Right cardiac atrium (tissue), 5 donors: ENCODE measurements at regions not wholly inside any gene's neighbourhood (a gene's known extent, or its start where the extent isn't known, plus 50 kb on each side); places are given as distances from the start of the nearest gene placed in this dataset.

Source experiments
- ATAC-seq, 2 donors: fragments of 200-7000 bp; cut with Tn5 transposase; one replicate each; pipeline versions ENCODE4 v1.8.0 to v1.9.1; 2020; ENCODE audit warnings: moderate library complexity in 2 of 2, mild to moderate bottlenecking in 1 of 2
- DNase-seq, 3 donors: peaks; one replicate each; pipeline ENCODE4 v3.0.0-alpha.2; 2020
- H3K27ac ChIP-seq: one replicate; pipeline ENCODE4 v1.5.1; 2013; ENCODE audit warnings: mild to moderate bottlenecking, low read length, control low read depth, moderate library complexity
- H3K27me3 ChIP-seq: one replicate; pipeline ENCODE4 v1.6.1; 2013; ENCODE audit not compliant: control insufficient read depth, insufficient read depth
- H3K4me1 ChIP-seq: one replicate; pipeline ENCODE4 v1.6.1; 2013; ENCODE audit warnings: low read length; ENCODE audit not compliant: control insufficient read depth, insufficient read depth
- H3K4me3 ChIP-seq: one replicate; pipeline ENCODE4 v1.5.1; 2013; ENCODE audit warnings: low read length, control low read depth
- H3K9me3 ChIP-seq: one replicate; pipeline ENCODE4 v1.6.1; 2013; ENCODE audit warnings: low read length; ENCODE audit not compliant: control insufficient read depth
- WGBS: extraction: QIAGEN DNeasy Blood & Tissue Kit; methylation state at CpG from one replicate; pipeline ENCODE4 v1.1.7; 2013; 5-methylcytosine and 5-hydroxymethylcytosine counted together
- intact Hi-C, 4 donors: fragments of 100-400 bp; cut with DNase I; formaldehyde crosslinking; loops; one replicate each; pipeline versions ENCODE4 v1.11.0 to v1.14.0; 2022 to 2023
- donor health status: healthy with polysubstance abuse.
- donor health status: DM: no; HTN: yes; CAD: no.
- donor health status: DM: no; HTN: no; CAD: no.
- donor health status: DM: no; HTN: yes; CAD: no; lungs with severe emphysema.
- donor health status: DM: yes; HTN: yes; CAD: no.

GRCh38 chr22:27576413-27576812 is 225.1 kb downstream of the MN1 start:
- no peaks in the 10 kb centered on the region for H3K4me1 ChIP-seq
- H3K4me3 ChIP-seq, result no peak overlapping the region
- ATAC-seq (peak; percentile 27 to 46), DNase-seq (peak; percentile 33 to 75 (median 65))
- 58% methylated on average over 9 of the region's 9 CpGs for WGBS
- no peaks in the 10 kb centered on the region for H3K27me3 ChIP-seq
- intact Hi-C loops, result no loop called here
- H3K9me3 ChIP-seq, result peaks cover 2% of the 10 kb centered on the region
- no peak overlapping the region for H3K27ac ChIP-seq

GRCh38 chr22:27576815-27577573 is 224.6 kb downstream of the MN1 start:
- ATAC-seq (peak; percentile 10 to 49), DNase-seq (peak in 2 of 3 donors; percentile 37 to 58)
- no peak overlapping the region for H3K27ac ChIP-seq
- no peaks in the 10 kb centered on the region for H3K27me3 ChIP-seq
- intact Hi-C loops, result no loop called here
- WGBS, result 38% methylated on average over 20 of the region's 20 CpGs
- no peaks in the 10 kb centered on the region for H3K4me1 ChIP-seq
- H3K9me3 ChIP-seq, result peaks cover 1% of the 10 kb centered on the region
- no peak overlapping the region for H3K4me3 ChIP-seq

GRCh38 chr22:27577574-27577969 is 224.0 kb downstream of the MN1 start:
- Histone ChIP-seq H3K4me1 (no peaks in the 10 kb centered on the region), H3K27me3 (no peaks in the 10 kb centered on the region), H3K27ac (no peak overlapping the region), H3K4me3 (no peak overlapping the region), H3K9me3 (no peaks in the 10 kb centered on the region)
- ATAC-seq (no peak), DNase-seq (no peak)
- intact Hi-C loops, result no loop called here
- 82% methylated on average over 12 of the region's 12 CpGs for WGBS

GRCh38 chr22:27578937-27579617 is 222.5 kb downstream of the MN1 start:
- Histone ChIP-seq H3K4me3 (no peak overlapping the region), H3K27me3 (no peaks in the 10 kb centered on the region), H3K4me1 (no peaks in the 10 kb centered on the region), H3K9me3 (no peaks in the 10 kb centered on the region), H3K27ac (no peak overlapping the region)
- 54% methylated on average over 6 of the region's 6 CpGs for WGBS
- DNase-seq (no peak), ATAC-seq (no peak)
- intact Hi-C loops, result no loop called here

- H3K4me3 ChIP-seq, result no peak overlapping the region
- DNase-seq (no peak), ATAC-seq (no peak)
- WGBS, result 82% methylated on average over 13 of the region's 13 CpGs
- H3K9me3 ChIP-seq, result no peaks in the 10 kb centered on the region
- H3K27me3 ChIP-seq, result no peaks in the 10 kb centered on the region
- H3K4me1 ChIP-seq, result no peaks in the 10 kb centered on the region
- no peak overlapping the region for H3K27ac ChIP-seq
- intact Hi-C loops, result no loop called here
Measured at GRCh38 chr22:27580311-27580897, 221.2 kb downstream of the MN1 start.

GRCh38 chr22:27581236-27581635 is 220.3 kb downstream of the MN1 start:
- no peaks in the 10 kb centered on the region for H3K9me3 ChIP-seq
- no peak for DNase-seq
- no peak for ATAC-seq
- H3K4me1 ChIP-seq, result no peaks in the 10 kb centered on the region
- no peak overlapping the region for H3K4me3 ChIP-seq
- no peak overlapping the region for H3K27ac ChIP-seq
- intact Hi-C loops, result no loop called here
- 82% methylated on average over 8 of the region's 8 CpGs for WGBS
- no peaks in the 10 kb centered on the region for H3K27me3 ChIP-seq

GRCh38 chr22:27581688-27582087 is 219.9 kb downstream of the MN1 start:
- Histone ChIP-seq H3K27ac (no peak overlapping the region), H3K9me3 (no peaks in the 10 kb centered on the region), H3K27me3 (no peaks in the 10 kb centered on the region), H3K4me1 (no peaks in the 10 kb centered on the region), H3K4me3 (no peak overlapping the region)
- ATAC-seq, result peak; percentile 82 to 89
- 53% methylated on average over 8 of the region's 8 CpGs for WGBS
- intact Hi-C loops, result no loop called here
- peak; percentile 89 to 97 (median 93) for DNase-seq

- no peak overlapping the region for H3K27ac ChIP-seq
- WGBS, result 70% methylated on average over 9 of the region's 9 CpGs
- no peaks in the 10 kb centered on the region for H3K4me1 ChIP-seq
- intact Hi-C loops, result no loop called here
- no peaks in the 10 kb centered on the region for H3K27me3 ChIP-seq
- DNase-seq (no peak), ATAC-seq (no peak)
- no peak overlapping the region for H3K4me3 ChIP-seq
- no peaks in the 10 kb centered on the region for H3K9me3 ChIP-seq
Measured at GRCh38 chr22:27583856-27584255, 217.7 kb downstream of the MN1 start.

GRCh38 chr22:27585141-27585540 is 216.4 kb downstream of the MN1 start:
- no peak overlapping the region for H3K27ac ChIP-seq
- DNase-seq (no peak), ATAC-seq (no peak)
- H3K9me3 ChIP-seq, result no peaks in the 10 kb centered on the region
- intact Hi-C loops, result no loop called here
- no peak overlapping the region for H3K4me3 ChIP-seq
- no peaks in the 10 kb centered on the region for H3K27me3 ChIP-seq
- no peaks in the 10 kb centered on the region for H3K4me1 ChIP-seq
- 80% methylated on average over 2 of the region's 2 CpGs for WGBS

GRCh38 chr22:27588268-27588667 is 213.3 kb downstream of the MN1 start:
- no peaks in the 10 kb centered on the region for H3K9me3 ChIP-seq
- no peak overlapping the region for H3K4me3 ChIP-seq
- WGBS, result 91% methylated on average over 6 of the region's 6 CpGs
- intact Hi-C loops, result no loop called here
- H3K4me1 ChIP-seq, result no peaks in the 10 kb centered on the region
- no peak overlapping the region for H3K27ac ChIP-seq
- no peaks in the 10 kb centered on the region for H3K27me3 ChIP-seq
- DNase-seq (no peak), ATAC-seq (no peak)

GRCh38 chr22:27588915-27589314 is 212.6 kb downstream of the MN1 start:
- intact Hi-C loops, result no loop called here
- no peaks in the 10 kb centered on the region for H3K9me3 ChIP-seq
- no peak overlapping the region for H3K27ac ChIP-seq
- H3K27me3 ChIP-seq, result no peaks in the 10 kb centered on the region
- H3K4me3 ChIP-seq, result no peak overlapping the region
- no peak for DNase-seq
- no peak for ATAC-seq
- 98% methylated on average over 2 of the region's 2 CpGs for WGBS
- no peaks in the 10 kb centered on the region for H3K4me1 ChIP-seq
